NAMALWA (cell line): ENCODE measurements at regions not wholly inside any gene's neighbourhood (a gene's known extent, or its start where the extent isn't known, plus 50 kb on each side); places are given as distances from the start of the nearest gene placed in this dataset.

Experiments
- DNase-seq: peaks from one replicate; pipeline ENCODE4 v3.0.0-alpha.2; 2015; ENCODE audit warnings: low spot score

DNA sequence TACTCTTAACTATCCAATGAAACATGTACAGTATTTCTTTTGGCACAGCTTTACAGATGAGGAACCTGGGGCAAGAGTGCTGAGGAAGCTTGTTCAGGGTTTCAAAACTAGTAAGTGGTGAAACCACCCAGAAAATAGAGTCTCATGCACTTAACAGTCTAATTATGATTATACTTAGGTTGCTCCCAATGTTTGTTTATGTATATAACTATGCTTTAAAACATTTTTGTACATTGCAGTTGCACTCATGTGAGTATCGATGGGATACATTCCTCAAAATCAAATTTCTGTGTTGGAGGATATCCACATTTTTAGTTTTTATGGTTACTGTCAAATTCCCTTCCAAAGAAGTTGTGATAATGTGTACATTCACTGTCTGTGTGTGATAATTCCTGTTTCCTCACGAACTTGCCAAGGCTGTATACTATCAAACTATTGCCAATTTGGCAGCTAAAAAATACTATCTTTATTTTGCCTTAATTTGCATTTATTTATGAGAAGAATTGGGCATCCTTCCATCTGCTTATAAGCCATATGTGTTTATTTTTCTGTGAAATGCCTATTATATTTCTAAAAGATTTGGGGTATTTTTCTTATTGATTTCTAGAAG is 143.9 kb upstream of the SSTR1 start:
- DNase-seq = no peak

GRCh38 chr14:38065106-38065762 is 142.5 kb upstream of the SSTR1 start:
- peak; percentile 53 for DNase-seq

GRCh38 chr14:38070061-38070588 is 137.6 kb upstream of the SSTR1 start:
- no peak for DNase-seq

DNA sequence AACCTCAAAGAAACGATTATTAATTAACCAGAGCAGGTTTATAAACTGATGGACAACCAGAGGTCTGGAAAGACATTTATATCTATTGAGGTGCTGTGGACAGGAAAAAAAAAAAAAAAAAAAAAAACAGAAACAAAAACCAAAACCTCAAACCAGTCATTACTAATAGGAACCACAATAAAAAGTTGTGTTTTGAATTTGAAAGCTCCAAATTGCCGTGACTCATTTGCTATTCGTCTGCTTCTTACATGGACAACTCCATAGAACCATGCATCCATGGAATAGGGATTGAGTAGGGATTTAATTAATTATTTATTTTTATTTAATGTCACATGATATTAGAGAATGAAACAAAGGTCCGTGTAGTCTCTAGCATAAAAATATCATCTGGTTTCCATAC is 134.1 kb upstream of the SSTR1 start:
- DNase-seq = no peak

DNA sequence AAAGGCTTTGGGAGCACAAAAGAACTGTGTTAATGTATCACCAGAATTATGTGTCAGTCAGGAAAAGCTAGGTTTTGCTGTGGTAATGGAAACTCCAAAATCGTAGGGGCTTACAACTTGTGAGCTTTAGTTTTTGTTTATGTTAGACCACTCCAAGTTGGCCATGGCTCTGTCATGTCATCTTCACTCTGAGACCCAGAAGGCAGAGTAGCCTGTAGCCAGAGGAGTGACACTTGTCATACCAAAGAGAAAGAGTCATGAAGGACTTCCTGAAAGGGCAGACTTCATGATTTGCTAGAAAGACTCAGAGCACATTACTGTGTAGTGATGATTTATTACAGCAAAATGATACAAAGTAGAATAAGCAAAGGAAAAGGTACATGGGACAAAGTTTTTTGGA is 133.6 kb upstream of the SSTR1 start:
- DNase-seq = no peak

GRCh38 chr14:38074754-38075153 is 132.9 kb upstream of the SSTR1 start:
- DNase-seq = no peak

- no peak for DNase-seq
Measured at GRCh38 chr14:38078393-38078792, 129.3 kb upstream of the SSTR1 start.

DNA sequence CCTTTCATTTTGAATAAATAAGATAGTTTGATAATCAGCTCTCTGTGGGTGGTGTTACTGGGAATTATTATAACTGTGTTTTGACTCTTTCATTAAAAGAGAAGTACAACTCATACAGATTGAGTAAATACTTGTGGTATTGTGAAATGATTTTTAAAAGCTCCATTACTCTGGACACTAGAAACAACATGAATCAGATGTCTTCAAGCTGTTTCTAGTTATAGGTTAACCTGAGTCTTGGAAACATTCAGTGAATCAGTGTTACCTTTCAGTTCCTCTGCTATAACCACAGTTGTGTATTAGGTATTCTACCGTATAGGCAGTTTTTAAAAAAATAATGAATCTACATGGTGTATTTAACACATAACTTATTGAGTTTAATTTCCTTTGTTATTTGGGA is 128.4 kb upstream of the SSTR1 start:
- no peak for DNase-seq

DNA sequence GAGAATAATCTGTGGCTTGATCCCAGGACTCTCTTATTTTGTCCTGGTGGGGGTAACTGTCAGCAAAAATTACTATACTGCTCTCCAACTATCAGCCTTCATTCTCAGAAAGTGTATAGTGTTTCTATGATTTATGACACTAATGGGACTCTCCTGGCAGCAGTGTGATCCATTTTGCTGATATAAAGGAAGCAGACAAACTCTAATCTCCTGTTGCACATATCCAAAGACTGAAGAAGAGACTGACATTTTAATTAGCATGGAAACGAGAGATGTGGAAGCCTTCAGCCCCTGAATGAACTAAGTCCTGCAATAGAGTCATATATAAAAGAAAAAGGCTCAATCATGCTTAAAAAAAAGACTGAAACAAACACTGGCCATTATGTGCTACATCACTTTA is 127.8 kb upstream of the SSTR1 start:
- no peak for DNase-seq

- no peak for DNase-seq
Measured at GRCh38 chr14:38080696-38081095, 127.0 kb upstream of the SSTR1 start.

DNA sequence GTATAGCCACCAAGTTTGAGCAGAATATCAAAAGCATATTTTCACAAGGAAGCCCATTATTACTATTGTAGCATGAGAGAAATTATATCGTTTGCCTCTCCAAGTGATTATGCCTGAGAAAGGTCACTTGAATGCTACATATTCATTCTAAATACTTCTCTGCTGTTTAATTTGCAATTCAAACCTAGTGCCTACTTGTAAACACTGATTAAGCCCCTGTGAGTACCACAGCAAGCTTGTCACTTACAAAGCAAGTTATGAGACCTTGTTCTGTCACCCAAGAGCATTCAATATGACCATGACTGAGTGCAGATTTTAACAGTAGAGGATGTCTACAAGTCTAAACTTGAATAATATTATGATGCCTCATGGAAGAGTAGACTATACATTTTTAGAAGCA is 124.7 kb upstream of the SSTR1 start:
- no peak for DNase-seq

- DNase-seq = no peak
Measured at GRCh38 chr14:38089123-38089522, 118.6 kb upstream of the SSTR1 start.

DNA sequence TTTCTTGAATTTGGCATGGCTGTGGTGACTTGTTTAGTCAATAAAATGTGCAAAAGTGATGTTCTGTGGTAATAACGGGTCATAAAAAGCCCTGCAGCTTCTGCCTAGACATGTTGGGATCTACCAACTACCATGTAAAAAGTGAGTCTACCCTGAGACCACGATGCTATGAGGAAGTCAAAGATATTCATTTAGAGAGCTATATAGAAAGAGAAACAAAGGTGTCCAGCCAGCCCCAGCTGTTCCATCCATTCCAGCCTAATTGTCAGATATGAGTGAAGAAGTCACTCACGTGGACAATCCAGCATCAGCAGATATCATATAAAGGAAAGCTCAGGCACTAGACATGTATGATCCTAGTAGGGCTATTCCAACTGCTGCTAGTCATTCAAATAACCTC is 117.2 kb upstream of the SSTR1 start:
- no peak for DNase-seq

- DNase-seq = no peak
Measured at GRCh38 chr14:38098074-38098836, 109.4 kb upstream of the SSTR1 start.

GRCh38 chr14:38101679-38102078 is 106.0 kb upstream of the SSTR1 start:
- DNase-seq = no peak

DNA sequence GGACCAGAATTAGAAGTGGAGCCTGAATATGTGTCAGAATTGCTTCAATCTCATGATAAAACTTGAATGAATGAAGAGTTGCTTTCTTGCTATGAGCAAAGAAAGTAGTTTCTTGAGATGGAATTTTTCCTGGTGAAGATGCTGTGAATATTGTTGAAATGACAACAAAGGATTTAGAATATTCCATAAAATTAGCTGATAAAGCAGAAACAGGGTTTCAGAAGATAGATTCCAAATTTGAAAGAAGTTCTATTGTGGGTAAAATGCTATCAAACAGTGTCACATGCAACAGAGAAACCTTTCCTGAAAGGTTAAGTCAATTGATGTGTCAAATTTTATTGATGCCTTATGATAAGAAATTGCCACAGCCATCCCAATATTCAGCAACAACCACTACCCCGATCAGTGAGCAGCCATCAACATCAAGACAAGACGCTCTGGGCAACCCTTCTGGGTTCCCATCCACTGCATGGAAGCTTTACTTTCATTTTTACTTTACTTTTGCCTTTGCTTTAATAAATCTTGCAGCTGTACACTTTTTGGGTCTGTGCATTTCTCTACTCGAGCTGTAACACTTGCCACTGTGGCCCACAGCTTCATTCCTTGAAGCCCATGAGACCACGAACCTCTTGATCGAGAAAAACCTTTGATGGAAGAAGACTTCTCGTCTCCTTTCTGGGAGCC is 104.0 kb upstream of the SSTR1 start:
- no peak for DNase-seq

DNA sequence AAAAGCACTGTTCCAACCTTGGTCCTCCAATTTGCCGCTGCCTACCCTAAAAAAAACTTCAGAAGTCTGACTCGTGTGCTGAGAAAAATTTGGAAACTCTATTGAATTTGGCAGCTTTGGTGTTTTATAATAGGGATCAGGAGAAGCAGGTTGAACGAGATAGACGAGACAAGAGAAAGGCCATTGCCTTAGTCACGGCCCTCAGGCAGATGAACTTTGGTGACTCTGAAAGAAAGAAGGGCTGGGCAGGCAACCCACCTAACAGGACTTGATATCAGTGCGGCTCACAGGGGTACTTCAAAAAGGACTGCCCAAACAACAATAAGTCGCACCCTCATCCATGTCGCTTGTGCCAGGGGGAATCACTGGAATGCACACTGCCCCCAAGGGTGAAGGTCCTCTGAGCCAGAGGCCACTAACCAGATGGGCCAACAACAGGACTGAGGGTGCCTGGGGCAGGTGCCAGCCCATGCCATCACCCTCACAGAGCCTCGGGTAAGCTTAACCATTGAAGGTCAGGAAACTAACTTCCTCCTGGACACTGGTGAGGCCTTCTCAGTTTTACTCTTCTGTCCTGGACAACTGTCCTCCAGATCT is 102.5 kb upstream of the SSTR1 start:
- no peak for DNase-seq

GRCh38 chr14:38107216-38107631 is 100.5 kb upstream of the SSTR1 start:
- peak; percentile 6 for DNase-seq

- DNase-seq = no peak
Measured at GRCh38 chr14:38108681-38109080, 99.0 kb upstream of the SSTR1 start.

- no peak for DNase-seq
Measured at GRCh38 chr14:38110258-38110657, 97.4 kb upstream of the SSTR1 start.

DNA sequence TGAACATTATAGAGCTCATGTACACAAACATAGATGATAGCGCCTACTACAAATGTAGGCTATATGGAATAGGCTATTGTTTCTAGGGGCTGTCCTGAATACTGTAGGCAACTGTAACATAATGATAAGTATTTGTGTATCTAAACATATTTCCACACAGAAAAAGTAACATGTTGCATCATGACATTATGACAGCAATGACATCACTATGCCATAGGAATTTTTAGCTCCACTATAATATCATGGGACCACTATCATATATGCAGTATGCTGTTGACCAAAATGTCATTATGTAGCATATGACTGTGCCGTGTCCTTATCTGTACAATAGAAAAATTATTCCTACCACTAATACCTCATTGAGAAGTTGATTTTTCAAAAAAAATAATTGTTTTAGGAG is 96.7 kb upstream of the SSTR1 start:
- DNase-seq = no peak

DNA sequence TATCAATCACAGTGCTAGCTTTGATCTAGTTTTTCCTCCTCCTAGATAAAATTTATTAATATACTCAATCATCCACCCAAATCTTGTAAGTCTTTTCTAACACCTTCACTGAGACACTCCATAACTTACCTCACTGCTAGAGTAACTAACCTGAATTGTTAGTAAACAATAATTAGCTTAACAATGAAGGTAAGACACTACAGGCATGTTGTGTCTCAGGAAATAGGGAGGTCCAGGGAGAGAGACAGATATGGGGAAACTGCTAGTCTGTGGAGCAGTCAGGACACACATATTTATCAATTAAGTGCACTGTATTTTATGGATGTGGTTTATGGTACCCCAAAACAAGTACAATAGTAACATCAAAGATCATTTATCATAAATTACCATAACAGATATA is 94.2 kb upstream of the SSTR1 start:
- DNase-seq = no peak
